HCT116 (cell line): ENCODE measurements at regions not wholly inside any gene's neighbourhood (a gene's known extent, or its start where the extent isn't known, plus 50 kb on each side); places are given as distances from the start of the nearest gene placed in this dataset.

Experiments used
- ATAC-seq: fragments of 200-7000 bp; cut with Tn5 transposase; 2 replicates; pipeline ENCODE4 v1.9.1; 2020; ENCODE audit warnings: mild to moderate bottlenecking, moderate library complexity
- BruUV-seq: library from RNA; stranded (reverse); fragments of 400-500 nt; replicated peaks from 2 replicates; lab custom pipeline; 2021; lab: Mats Ljungman, UMichigan
- CTCF ChIA-PET: fragments of 300-600 bp; sonication (Branson Sonifier 250); formaldehyde crosslinking; loops from one replicate; lab custom pipeline; 2021; ENCODE audit warnings: antibody characterized with exemption; lab: Charles Lee
- POLR2A ChIA-PET: fragments of 300-600, 350-600 bp; sonication (Branson Sonifier 250); formaldehyde crosslinking; loops from one replicate; lab custom pipeline; 2021; ENCODE audit warnings: antibody characterized with exemption; lab: Charles Lee
- RAD21 ChIA-PET, 2 experiments: fragments of 300-600 bp; sonication (Branson Sonifier 250); formaldehyde crosslinking; loops; one replicate each; lab custom pipeline; 2023; ENCODE audit warnings: low total read pairs in 2 of 2; ENCODE audit not compliant: uncharacterized antibody in 2 of 2, unreplicated experiment in 2 of 2, low non-redundant PET in 1 of 2; lab: Charles Lee
- DNase-seq: peaks from one replicate; pipeline ENCODE4 v3.0.0-alpha.2; 2010; ENCODE audit warnings: low read depth, low spot score
- H2AFZ ChIP-seq: fragments of 200-600 bp; shearing (Covaris generic), sonication (generic); 2 replicates; pipeline ENCODE4 v1.6.1; 2017; ENCODE audit warnings: low read depth, mixed run types, mixed read lengths, antibody characterized with exemption, low read length; ENCODE audit not compliant: poor library complexity, severe bottlenecking
- H3K27ac ChIP-seq: 2 replicates; pipeline ENCODE4 v1.5.1; 2012; ENCODE audit warnings: low read depth, low read length
- H3K27me3 ChIP-seq: fragments of 200-600 bp; sonication (generic); 2 replicates; pipeline ENCODE4 v1.6.1; 2016; ENCODE audit warnings: mixed run types, low read length, mixed read lengths; ENCODE audit not compliant: insufficient read depth
- H3K36me3 ChIP-seq, 2 experiments: fragments of 200-500 bp in 1 of 2; fragments of 200-600 bp in 1 of 2; sonication (Bioruptor generic) in 1 of 2; sonication (generic) in 1 of 2; 2 replicates each; pipeline versions ENCODE4 v1.5.1 to v1.6.1; 2014 to 2016; ENCODE audit warnings: low read length in 2 of 2, inconsistent platforms in 1 of 2, mixed read lengths in 1 of 2, mixed run types in 1 of 2; ENCODE audit not compliant: insufficient read depth in 2 of 2, control insufficient read depth in 1 of 2
- H3K4me1 ChIP-seq, 2 experiments: fragments of 200-600 bp in 1 of 2; sonication (generic) in 1 of 2; 2 replicates each; pipeline versions ENCODE4 v1.5.1 to v1.6.1; 2012 to 2017; ENCODE audit warnings: low read length in 2 of 2, inconsistent platforms in 1 of 2, mild to moderate bottlenecking in 1 of 2, mixed read lengths in 1 of 2, mixed run types in 1 of 2, moderate library complexity in 1 of 2; ENCODE audit not compliant: insufficient read depth in 2 of 2, control insufficient read depth in 1 of 2
- H3K4me2 ChIP-seq: fragments of 200-600 bp; sonication (generic); 2 replicates; pipeline ENCODE4 v1.6.1; 2017; ENCODE audit warnings: mixed run types, low read length, mixed read lengths
- H3K4me3 ChIP-seq, 2 experiments: fragments of 200-600 bp in 1 of 2; sonication (generic) in 1 of 2; replicated peaks in 1 of 2; 2 replicates each; pipeline ENCODE4 v1.5.1; 2011 to 2016; ENCODE audit warnings: low read length in 2 of 2, control low read depth in 1 of 2, low read depth in 1 of 2, mild to moderate bottlenecking in 1 of 2, mixed read lengths in 1 of 2, mixed run types in 1 of 2
- H3K79me2 ChIP-seq: fragments of 200-600 bp; sonication (generic); 2 replicates; pipeline ENCODE4 v1.6.1; 2017; ENCODE audit warnings: mild to moderate bottlenecking, mixed run types, low read length, moderate library complexity, mixed read lengths; ENCODE audit not compliant: insufficient read depth
- H3K9ac ChIP-seq: fragments of 200-600 bp; sonication (generic); 2 replicates; pipeline ENCODE4 v1.6.1; 2016; ENCODE audit warnings: low read length, mixed read lengths
- H3K9me2 ChIP-seq: fragments of 200-600 bp; sonication (generic), shearing (Covaris generic); 2 replicates; pipeline ENCODE4 v1.6.1; 2017; ENCODE audit warnings: mixed run types, mild to moderate bottlenecking, moderate library complexity; ENCODE audit not compliant: insufficient read depth
- H3K9me3 ChIP-seq, 2 experiments: fragments of 200-500 bp in 1 of 2; fragments of 200-600 bp in 1 of 2; sonication (Bioruptor generic) in 1 of 2; sonication (generic) in 1 of 2; 2 replicates each; pipeline ENCODE4 v1.6.1; 2014 to 2017; ENCODE audit warnings: low read length in 2 of 2, mixed read lengths in 2 of 2, inconsistent platforms in 1 of 2, low read depth in 1 of 2, mild to moderate bottlenecking in 1 of 2, mixed run types in 1 of 2, moderate library complexity in 1 of 2; ENCODE audit not compliant: control insufficient read depth in 1 of 2, insufficient read depth in 1 of 2
- H4K20me1 ChIP-seq: fragments of 200-600 bp; sonication (generic), shearing (Covaris generic); 2 replicates; pipeline ENCODE4 v1.6.1; 2017; ENCODE audit warnings: mixed run types, mild to moderate bottlenecking, moderate library complexity; ENCODE audit not compliant: insufficient read depth
- ATF3 ChIP-seq: IDR thresholded peaks from 2 replicates; pipeline ENCODE4 v1.6.1; 2012
- CTCF ChIP-seq, 3 experiments: fragments of 200-600 bp in 1 of 3; sonication (generic) in 1 of 3; IDR thresholded peaks in 2 of 3; conservative IDR thresholded peaks in 1 of 3; 2 replicates each; pipeline ENCODE4 v1.5.1; 2012 to 2017; ENCODE audit warnings: low read depth in 2 of 3, low read length in 2 of 3, antibody characterized with exemption in 1 of 3, borderline replicate concordance in 1 of 3, control low read depth in 1 of 3, mild to moderate bottlenecking in 1 of 3, mixed read lengths in 1 of 3, mixed run types in 1 of 3, moderate library complexity in 1 of 3; ENCODE audit not compliant: insufficient read depth in 1 of 3
- ELF1 ChIP-seq: IDR thresholded peaks from 2 replicates; pipeline ENCODE4 v1.6.1; 2012; ENCODE audit warnings: low read depth, borderline replicate concordance
- EZH2 ChIP-seq: fragments of 200-600 bp; sonication (generic); IDR thresholded peaks from 2 replicates; pipeline ENCODE4 v1.6.1; 2017; ENCODE audit warnings: antibody characterized with exemption, mixed run types
- EZH2phosphoT487 ChIP-seq: fragments of 200-600 bp; IDR thresholded peaks from 2 replicates; pipeline ENCODE4 v1.6.1; 2018; ENCODE audit warnings: antibody characterized with exemption, borderline replicate concordance
- FOSL1 ChIP-seq: IDR thresholded peaks from 2 replicates; pipeline ENCODE4 v1.6.1; 2012; ENCODE audit warnings: low read depth
- JUND ChIP-seq: IDR thresholded peaks from 2 replicates; pipeline ENCODE4 v1.6.1; 2012
- ZNF274 ChIP-seq: fragments of 200-500 bp; sonication (Bioruptor generic); IDR thresholded peaks from 2 replicates; pipeline ENCODE4 v1.6.1; 2014; ENCODE audit warnings: mild to moderate bottlenecking, low read depth, low read length, inconsistent platforms
- intact Hi-C: fragments of 100-400 bp; cut with micrococcal nuclease; formaldehyde crosslinking; loops from 2 replicates; pipeline ENCODE4 v1.10.0; 2022
- TF ChIP-seq, protein P1 (sequence below): IDR thresholded peaks from 2 replicates; pipeline ENCODE4 v1.6.1; 2012

- TF ChIP-seq JUND (no peak), CTCF (IDR thresholded peaks at IDR 0.05 in 2 of 3, conservative IDR thresholded peaks at IDR 0.05 in 1 of 3; ENCODE audit: borderline replicate concordance in 1 of 3, insufficient read depth in 1 of 3, low read depth in 2 of 3, low read length in 2 of 3) (no peak), ELF1 (no peak), EZH2 (no peak), ZNF274 (no peak), EZH2phosphoT487 (no peak), ATF3 (no peak), FOSL1 (no peak)
- TF ChIP-seq, protein P1, sequence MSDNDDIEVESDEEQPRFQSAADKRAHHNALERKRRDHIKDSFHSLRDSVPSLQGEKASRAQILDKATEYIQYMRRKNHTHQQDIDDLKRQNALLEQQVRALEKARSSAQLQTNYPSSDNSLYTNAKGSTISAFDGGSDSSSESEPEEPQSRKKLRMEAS = no peak
- TF ChIP-seq, all 23 proteins: peak for 0
- no peak overlapping the region for H3K27ac ChIP-seq
- no peaks in the 10 kb centered on the region for H4K20me1 ChIP-seq
- no peak overlapping the region for H3K4me3 ChIP-seq
- no TSS peak for BruUV-seq
- ChIA-PET RAD21 (no interaction called here), CTCF (no interaction called here), POLR2A (interaction anchor here (1.0 kb wide), 1 partner anchor 42 kb away, joined by 3 read pairs; no protein-coding TSS in a partner anchor)
- no peaks in the 10 kb centered on the region for H3K4me1 ChIP-seq
- H3K27me3 ChIP-seq = no peaks in the 10 kb centered on the region
- no peaks in the 10 kb centered on the region for H3K9me3 ChIP-seq
- intact Hi-C loops = no loop called here
- no peak for ATAC-seq
- H3K4me2 ChIP-seq = no peak overlapping the region
- no peak overlapping the region for H3K9ac ChIP-seq
- H3K79me2 ChIP-seq = no peaks in the 10 kb centered on the region
- no peaks in the 10 kb centered on the region for H3K36me3 ChIP-seq
- no peak overlapping the region for H2AFZ ChIP-seq
- DNase-seq = no peak
- H3K9me2 ChIP-seq = no peaks in the 10 kb centered on the region
These were observed 61.9 kb upstream of the AMN1 start for GRCh38 chr12:31790759-31791158.
